GM21423 (cell line): ENCODE measurements at regions not wholly inside any gene's neighbourhood (a gene's known extent, or its start where the extent isn't known, plus 50 kb on each side); places are given as distances from the start of the nearest gene placed in this dataset.

Experiments
- ATAC-seq: cut with Tn5 transposase; IDR thresholded peaks from one replicate; pipeline ENCODE4 v1.9.1; 2021; ENCODE audit warnings: mild to moderate bottlenecking, moderate library complexity; ENCODE audit not compliant: unreplicated experiment

DNA sequence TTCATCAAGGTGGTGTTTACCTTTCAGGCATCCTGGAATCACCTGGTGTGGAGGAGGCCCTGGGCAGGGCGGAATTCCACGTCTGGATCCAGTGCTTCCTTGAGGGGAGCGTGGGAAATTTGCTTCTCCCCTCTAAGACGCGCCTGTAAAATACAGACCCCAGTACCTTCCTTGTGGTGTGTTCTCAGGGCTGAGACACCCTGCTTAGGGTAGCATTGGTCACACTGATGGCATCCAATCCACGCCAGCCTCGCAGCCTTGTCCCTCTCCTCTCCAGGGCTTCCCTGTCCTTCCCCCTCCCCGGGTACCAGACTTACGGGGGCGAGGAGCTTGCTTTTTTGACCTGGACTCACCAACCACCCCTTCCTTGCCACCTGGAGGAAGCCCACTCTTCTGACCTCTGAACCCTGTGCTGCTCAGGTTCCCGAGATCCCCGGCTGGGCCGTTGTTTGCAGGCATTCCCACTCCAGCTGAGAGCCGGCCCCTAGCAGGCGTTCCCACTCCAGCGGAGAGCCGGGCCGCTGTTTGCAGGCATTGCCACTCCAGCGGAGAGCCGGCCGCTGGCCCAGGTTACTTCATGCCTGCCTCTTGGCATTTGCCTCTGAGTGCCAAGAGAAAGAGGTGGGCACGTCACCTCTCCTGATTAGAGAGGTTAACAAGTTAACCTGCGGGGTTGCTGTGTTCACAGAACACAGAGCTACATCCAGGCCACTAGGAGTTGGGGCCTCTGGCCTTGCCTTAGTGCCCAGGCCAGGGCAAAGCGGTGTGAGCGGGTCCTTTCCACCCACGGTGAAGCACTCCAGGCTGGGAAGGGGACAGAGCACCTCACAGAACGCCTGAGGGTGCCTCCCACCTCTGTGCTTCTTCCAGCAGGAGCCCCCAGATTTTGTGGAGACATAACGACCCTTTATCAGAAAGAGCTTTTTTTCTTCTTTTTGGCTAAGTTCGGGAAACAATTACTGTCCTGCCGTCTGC, 254.0 kb upstream of the PPP2R2D start:
- no peak for ATAC-seq

- no peak for ATAC-seq
These were observed 253.0 kb upstream of the PPP2R2D start for GRCh38 chr10:131647789-131648188.

DNA sequence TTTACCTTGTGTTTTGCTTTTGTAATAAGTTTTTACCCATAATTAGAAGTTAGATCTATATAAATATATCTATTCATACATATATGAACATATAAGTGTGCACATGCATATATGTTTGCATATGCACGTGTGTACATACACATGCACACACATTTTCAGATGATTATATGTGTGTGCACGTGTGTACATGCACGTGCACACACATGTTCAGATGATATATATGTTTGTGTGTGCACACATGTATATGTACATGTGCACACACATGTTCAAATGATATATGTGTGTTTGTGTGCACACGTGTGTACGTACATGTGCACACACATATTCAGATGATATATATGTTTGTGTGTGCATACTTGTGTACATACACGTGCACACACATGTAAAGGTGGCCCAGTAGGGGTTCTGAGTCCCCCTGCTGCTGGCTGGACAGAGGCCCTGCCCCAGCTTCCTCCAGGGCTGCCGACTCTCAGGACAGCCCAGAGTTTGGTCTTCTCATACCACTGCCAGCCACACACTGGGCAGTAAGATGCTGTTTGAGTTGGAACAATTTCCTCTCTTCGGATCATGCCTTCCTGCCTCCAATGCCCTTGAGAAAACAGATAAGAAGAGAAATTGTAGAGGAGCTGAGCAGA, 252.3 kb upstream of the PPP2R2D start:
- ATAC-seq: no peak

DNA sequence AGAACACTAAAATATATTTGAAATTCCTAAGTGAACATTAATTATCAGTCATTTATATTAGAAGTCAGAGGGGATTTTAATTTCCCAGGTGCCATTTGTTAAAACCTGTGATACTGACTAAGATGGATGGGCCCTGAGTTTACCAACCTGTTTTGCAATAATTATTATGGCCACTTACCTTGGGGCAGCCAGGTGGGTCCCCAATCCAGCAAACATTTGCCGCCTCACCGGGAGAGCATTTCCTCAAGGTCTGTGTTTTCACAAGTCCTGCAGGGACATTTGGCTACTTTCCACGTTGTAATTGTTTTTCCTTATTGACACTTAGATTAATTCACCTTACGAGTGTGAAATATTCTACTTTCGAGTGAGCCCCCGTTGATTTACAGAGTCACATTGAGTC, 251.2 kb upstream of the PPP2R2D start:
- no peak for ATAC-seq

- ATAC-seq: no peak
These were observed 250.6 kb upstream of the PPP2R2D start for GRCh38 chr10:131650169-131650705.

DNA sequence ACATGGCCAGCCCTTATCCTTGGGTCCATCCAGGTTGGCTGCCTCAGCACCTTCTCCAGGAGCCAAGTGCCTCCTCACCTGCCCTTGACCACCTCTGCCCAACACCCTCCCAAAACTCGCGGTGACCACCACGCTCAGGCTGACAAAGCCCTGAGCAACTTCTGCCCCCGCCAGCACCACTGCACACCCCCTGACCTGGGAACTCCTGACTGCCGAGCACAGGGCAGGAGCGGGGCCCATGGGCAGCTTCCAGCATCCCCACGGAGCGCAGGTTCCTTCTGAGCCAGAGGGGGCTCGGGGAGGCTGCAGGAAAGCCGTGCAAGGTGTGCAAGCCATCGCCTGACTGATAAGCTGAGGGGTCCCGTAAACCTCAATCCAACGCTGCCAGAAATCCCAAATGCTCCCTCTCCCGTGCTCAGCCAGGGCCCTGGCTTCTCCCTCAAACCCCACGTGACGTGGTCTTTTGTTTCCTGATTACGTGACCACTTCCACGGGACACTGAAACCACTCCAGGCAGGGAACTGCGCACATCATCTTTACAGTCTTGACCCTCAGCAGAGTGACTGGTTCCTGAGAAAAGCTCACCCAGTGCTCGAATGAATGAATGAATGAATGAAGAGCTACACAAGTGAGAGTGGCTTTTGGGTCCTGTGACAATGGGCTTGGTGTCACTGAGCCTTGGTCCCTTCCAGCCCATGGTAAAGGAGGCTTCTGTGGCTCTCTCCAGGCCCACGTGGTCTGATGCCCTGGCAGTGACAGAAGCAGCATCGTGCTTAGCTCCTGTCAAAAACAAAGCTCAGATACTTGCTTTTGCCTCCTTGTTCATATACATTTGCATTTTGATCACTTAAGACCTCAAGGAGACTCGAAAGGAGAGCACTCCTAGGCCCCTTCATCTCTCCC, 249.8 kb upstream of the PPP2R2D start:
- ATAC-seq: no peak

DNA sequence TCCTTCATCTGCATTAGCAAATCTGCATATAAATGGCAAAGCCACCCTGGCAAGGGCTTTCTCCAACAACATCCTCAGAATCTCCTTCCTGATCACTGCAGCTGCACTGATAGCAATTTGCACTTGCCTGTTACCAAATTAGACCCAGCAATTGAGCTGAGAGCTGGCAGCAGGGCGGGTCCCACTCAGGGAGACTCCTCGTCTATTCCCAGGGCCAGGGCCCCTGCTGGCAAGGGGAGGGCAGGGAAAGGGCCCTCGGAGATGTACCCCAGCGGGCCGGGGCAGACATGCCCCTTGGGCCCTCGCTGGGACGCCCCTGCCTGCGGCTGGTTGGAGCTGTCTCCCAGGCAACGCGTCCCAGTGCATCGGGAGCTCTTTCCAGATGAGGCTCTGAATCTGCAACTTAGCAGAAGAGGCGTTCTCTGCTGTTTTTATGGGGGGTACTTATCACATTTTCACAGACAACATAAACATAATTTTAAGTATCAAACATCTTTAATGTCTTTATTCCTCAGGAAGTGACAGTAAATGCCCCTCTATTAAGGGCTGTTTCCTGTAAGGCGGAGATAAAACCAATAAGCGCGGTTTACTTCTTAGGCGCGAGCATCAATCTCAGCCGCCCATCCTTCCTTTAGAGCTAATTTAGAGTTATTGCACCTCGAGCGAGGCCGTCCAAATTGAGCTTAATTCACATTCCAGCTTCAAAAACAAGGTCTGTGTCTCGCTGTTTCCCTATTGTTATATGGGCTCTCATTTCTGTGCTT, 249.0 kb upstream of the PPP2R2D start:
- no peak for ATAC-seq

GRCh38 chr10:131652438-131653139, 248.2 kb upstream of the PPP2R2D start:
- no peak for ATAC-seq

GRCh38 chr10:131653140-131653539, 247.7 kb upstream of the PPP2R2D start:
- no peak for ATAC-seq

DNA sequence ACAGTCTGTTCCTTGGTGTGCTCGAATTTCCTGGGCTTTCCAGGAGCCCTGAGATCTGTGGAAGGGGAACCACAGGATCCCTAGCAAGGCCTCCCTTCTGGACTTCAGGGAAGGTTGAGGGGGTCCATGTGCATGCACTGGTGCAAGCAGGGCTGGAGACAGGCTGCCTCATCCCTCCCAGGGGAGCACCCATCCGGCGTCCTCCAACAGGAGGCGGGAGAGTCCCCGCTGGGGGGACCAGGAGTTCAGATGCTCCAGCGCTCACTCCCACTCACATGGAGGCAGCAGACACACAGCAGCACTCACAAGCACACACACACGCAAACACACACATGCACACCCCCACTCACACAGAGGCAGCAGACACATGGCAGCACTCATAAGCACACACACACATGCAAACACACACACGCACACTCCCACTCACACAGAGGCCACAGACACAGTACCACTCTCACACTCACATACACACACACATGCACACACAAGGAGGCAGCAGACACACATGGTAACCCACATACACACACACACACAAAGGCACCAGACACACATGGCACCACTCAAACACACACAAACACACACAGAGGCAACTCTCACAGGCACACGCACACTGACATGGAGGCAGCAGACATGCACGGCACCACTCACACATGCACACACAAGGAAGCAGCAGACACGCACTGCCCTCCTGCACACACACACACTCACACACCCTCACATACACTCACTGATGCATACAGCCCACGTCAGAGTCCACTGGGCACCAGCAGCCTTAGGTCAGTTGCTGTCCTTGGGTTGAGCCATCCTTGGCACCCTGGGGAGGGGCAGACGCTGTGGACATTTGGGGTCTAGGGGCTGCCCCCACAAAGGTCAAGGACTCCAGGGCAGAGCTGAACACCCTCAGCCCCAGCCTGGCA, 247.0 kb upstream of the PPP2R2D start:
- no peak for ATAC-seq

GRCh38 chr10:131654471-131655087, 246.2 kb upstream of the PPP2R2D start:
- ATAC-seq: no peak

DNA sequence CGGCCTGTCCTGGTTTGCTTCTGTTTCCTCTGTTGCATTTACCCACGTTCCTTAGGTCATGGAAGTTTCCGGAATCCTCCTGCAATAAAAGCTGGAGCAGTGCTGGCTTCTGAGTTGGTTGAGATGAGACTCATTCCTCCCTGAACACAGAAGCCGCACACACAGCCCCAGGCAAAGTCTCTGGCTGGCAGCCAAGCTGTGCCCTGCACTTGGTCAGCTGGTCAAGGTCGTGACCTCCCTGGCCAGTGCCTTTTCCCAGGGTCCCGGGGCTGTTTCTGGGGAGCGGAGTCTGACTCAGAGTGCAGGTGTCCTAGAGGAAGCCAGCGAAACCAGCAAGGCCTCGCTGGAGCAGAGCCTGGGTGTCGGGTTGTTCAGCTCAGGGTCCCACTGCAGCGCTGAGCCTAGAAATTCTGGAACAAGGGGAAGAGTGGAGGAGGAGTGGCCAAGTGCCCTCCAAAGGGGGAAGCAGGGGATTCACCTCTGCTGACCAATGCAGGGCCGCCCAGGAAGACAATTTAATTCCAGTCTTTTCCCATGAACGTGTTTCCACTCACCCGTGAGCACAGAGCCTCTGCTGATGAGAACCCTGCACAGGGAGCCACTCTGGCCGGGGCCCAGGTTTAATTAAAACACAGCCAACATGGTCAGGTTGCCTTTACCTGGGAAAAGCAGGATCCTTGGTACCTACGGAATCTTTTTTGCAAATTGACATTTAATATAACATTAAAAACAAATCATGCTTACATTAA, 245.5 kb upstream of the PPP2R2D start:
- ATAC-seq: no peak

DNA sequence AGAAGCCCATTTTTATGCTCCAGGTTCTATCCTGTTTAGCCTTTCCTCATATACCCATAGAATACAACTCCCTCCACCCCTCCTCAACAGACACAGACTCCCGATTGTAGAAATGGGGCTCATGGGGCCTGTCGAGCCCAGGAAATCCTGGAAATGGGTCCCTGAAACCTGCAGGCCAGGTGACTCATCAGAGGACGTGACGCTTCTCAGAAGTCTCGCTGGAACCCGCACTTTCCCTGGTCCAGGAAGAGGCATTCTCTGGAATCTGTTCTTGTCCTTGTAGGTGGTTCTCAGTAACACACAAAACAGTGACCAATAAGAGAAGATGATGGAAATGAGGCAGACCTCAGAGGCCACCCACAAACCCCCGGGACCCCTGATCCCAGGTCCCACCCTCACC, 244.8 kb upstream of the PPP2R2D start:
- ATAC-seq: no peak

DNA sequence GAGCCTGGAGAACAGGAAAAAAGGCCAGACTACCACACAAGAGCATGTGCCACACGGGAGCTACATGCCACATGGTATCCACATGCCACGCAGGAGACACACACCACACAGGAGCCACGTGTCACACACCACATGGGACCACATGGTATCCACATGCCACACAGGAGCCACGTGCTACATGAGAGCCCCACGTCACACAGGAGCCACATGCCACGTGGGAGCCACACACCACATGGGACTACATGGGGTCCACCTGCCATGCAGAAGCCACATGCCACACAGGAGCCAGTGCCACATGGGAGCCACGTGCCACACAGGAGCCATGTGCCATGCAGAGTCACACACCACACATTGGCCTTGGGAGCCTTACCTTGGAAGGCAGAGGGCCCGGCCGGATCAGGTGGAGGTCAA, 244.4 kb upstream of the PPP2R2D start:
- no peak for ATAC-seq

GRCh38 chr10:131657318-131657984, 243.4 kb upstream of the PPP2R2D start:
- no peak for ATAC-seq

GRCh38 chr10:131657985-131658330, 242.8 kb upstream of the PPP2R2D start:
- no peak for ATAC-seq
